ELF-1 (cell line): ENCODE measurements at regions not wholly inside any gene's neighbourhood (a gene's known extent, or its start where the extent isn't known, plus 50 kb on each side); places are given as distances from the start of the nearest gene placed in this dataset.
A peak's percentile ranks its signal among the peaks of the same experiment; 100 is the strongest.

ENCODE experiments used
- DNase-seq: peaks from one replicate; pipeline ENCODE4 v3.0.0-alpha.2; 2016; ENCODE audit warnings: low read depth, low spot score

- no peak for DNase-seq
These were observed 202.1 kb upstream of the MEX3C start for GRCh38 chr18:51399491-51400122.

DNA sequence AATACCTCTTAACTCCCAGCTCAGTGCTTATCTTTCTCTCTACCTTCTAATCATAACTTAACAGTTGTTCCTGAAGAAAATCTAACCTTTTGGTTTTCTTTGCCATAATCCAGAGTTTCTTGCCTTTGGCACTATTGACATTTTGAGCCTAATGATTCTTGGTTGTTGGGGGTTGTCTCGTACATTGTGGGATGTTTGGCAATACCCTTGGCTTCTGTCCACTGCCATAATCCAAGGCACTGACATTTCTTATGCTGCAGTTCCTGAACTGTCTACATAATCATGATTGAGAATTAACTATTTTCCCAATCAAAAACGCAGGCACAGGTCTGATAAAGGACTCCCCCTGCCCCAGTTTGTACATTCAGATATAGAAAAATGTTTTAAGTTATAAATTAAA, 203.2 kb upstream of the MEX3C start:
- no peak for DNase-seq

- no peak for DNase-seq
These were observed 204.4 kb upstream of the MEX3C start for GRCh38 chr18:51401912-51402311.

DNA sequence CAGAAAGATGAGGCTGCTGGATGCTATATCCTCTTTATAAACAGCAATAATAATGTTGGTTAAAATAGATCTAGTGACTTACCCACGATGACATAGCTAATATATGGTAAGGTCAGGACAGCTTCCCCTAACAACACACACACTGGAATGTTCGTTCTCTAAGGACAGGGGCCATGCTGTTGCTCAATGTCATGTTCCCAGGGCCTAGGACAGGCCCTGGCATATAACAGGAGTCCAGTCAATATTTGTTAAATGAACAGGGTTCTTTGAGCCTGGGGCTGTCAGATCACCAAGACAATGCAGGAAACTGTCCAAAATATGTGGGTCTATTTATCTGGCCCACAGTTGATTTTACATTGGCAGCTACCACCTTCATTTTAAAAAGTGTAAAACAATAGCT, 207.1 kb upstream of the MEX3C start:
- DNase-seq = no peak

DNA sequence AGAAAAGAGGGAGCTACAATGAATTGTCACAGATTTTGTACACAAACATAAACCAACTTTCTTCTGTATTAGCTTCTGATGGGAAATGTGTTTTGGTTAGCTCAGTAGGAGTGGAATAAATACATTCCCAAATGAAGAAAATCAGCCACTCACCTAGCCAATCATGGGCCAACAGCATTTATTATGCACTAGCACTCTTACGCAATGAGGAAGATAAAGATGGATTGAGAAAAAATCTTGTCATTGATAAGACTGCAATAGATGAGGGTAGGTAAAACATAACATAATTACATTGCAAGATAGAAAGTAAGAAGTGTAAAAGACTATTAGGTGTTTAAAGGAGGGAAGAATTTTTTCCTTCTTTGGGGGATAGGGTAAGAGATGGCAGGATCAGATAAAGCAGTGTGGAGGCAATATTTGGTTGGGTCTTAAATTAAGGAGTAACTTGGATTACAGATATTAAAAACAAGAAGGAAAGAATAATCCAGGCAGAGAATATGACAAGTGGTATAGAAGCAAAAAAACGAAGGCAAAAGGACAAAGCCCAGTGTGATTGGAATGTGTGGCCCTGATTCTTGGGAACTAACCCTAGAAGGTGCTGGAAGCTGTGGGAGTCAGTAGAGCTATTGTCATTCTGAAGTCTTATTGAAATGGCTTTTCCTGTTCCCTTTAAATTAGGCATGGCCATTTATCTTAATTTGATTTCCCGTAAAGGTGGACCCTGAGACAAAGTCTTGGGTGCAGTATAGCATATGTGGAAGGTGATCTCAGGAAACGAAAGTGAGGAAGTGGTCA, 208.4 kb upstream of the MEX3C start:
- no peak for DNase-seq

DNA sequence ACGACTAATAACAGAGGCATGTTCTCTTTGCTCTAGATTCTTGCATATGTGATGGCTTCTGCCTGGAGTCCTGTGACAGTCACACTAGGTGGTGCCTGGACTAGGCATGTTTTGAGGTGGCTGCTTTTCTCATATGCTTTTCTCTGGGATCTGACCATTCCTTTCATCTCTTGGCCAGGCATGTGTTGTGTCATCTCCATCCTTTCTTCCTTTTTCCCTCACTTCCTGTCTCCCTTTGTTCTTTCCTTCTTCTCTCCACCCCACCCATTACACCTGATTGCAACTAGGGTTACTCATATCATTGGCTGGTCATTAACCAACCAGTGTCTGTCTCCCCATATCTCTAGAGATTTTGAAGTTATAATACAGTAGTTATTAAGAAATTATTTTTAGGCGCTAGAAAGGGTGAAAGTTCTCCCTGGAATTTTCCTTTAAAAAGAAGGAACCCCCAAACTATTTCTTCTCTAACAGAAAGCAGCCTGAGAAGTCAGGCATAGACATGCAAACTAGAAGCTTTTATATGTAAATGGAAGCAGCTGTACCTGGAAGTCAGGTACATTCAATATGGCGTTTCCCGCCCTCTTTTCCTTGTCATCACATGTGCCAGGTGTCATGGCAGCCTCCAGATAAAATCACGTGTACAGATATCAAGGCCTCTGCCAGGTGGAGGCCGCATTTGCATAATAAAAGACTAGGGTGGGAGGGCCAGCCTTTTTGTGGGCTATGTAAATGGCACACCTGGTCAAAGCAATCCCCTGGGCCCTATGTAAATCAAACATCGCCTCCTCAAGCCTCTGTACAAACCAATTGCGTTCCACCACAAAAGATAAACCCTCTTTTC, 220.4 kb upstream of the MEX3C start:
- peak; percentile 82 for DNase-seq

- no peak for DNase-seq
These were observed 228.0 kb upstream of the MEX3C start for GRCh38 chr18:51425475-51425874.

DNA sequence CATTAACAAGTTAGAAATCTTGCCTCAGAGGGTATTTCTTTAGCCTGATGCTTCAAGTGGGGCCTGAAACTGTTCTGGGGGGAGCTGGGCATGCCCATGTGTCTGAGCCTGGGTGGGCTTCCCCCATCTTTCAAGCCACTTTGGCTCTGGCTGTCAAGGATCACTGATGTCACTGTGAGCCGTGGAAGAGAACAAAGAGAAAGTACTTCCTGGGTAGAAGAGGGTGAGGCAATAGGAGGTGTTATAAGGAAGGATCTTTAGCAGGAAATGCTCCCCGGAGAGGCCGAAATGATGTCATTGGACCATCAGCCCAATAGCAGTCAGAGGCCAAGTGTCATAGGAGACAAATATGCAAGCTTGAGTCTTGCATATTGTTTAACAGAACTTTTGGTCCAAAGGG, 228.4 kb upstream of the MEX3C start:
- DNase-seq = no peak

DNA sequence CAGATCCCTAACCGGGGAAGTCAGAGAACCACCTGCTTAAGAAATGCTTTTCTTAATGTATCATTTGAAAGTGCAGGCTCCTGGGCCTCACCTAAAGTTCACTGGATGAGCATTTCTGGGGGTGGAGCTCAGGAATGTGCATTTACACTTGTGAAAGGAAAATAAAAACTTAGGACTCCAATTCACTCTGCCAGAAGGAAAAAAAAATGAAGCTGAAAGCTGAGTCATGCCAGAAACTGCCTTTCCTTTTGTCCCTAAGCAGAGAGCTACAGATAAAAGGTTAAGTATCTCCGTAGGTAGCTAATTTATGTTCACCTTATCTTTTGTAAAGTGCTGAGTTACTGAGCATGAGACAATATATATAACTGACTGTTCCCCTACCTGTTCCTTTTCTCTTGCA, 229.5 kb upstream of the MEX3C start:
- no peak for DNase-seq

GRCh38 chr18:51429644-51430043, 232.2 kb upstream of the MEX3C start:
- no peak for DNase-seq

- DNase-seq = no peak
These were observed 233.1 kb upstream of the MEX3C start for GRCh38 chr18:51430538-51430937.

DNA sequence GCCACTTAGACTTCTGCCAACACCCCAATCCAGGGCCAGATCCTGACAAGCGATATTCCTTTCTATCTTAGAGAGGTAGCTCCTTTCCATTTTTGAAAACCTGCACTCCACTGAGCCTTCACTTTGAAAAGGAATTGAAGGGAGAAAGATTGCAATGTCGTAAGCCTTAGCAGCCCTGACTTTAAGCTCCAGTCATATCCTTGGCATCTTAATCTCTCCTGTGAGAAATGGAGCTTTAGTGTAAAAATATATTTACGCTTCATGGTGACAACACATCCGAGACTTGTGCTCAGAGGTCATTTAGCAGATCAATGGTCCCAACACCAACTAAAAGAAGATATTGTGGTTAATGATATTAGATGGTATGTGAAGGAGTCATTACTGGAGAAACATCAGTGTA, 235.8 kb upstream of the MEX3C start:
- no peak for DNase-seq

DNA sequence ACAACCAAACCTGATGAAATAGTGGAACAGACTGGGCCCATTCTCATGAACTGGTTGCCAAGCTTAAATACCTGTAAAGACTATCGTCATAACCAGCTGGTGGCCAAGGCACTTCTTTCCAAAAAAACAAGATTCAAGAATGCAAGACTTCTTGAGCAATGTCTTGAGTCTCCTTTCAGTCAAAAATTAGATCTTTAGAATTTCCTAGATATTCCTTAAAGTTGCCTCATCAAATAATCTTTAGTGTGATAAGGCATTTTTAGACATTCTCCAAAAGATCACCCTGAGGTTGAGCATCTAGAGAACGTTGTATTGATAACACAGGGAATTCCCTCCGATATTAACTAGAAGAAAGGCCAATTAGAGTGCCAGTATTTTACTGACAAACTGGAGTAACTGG, 236.4 kb upstream of the MEX3C start:
- DNase-seq = no peak

GRCh38 chr18:51437280-51438271, 240.1 kb upstream of the MEX3C start:
- DNase-seq = no peak

DNA sequence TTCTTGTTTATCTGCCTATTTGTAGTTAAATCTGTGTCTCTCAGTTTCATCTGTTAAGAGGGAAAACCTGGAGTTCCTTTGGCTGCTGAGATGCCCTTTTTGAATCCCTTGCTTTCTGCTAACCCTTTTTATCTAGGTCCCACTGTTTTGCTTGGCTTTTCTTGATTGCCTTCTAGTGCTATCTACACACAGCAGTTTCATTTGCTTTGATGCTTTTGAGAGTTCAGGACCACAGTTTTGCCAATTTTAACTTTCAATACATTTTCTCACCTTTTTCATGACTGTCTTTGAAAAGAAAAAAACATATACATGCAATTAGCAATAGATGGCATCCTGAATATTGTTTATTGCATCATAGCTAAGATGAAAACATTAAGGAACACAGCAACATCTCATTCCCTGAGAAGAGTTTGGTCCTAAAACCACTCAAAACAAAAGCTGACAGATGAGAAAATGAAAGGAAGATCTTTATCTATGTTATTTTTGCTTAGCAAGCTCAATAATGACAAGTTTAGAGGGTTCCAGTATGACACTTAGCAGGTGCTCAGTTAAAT, 241.4 kb upstream of the MEX3C start:
- DNase-seq = no peak

GRCh38 chr18:51442012-51442411, 244.5 kb upstream of the MEX3C start:
- no peak for DNase-seq

- no peak for DNase-seq
These were observed 249.2 kb upstream of the MEX3C start for GRCh38 chr18:51446571-51447210.

DNA sequence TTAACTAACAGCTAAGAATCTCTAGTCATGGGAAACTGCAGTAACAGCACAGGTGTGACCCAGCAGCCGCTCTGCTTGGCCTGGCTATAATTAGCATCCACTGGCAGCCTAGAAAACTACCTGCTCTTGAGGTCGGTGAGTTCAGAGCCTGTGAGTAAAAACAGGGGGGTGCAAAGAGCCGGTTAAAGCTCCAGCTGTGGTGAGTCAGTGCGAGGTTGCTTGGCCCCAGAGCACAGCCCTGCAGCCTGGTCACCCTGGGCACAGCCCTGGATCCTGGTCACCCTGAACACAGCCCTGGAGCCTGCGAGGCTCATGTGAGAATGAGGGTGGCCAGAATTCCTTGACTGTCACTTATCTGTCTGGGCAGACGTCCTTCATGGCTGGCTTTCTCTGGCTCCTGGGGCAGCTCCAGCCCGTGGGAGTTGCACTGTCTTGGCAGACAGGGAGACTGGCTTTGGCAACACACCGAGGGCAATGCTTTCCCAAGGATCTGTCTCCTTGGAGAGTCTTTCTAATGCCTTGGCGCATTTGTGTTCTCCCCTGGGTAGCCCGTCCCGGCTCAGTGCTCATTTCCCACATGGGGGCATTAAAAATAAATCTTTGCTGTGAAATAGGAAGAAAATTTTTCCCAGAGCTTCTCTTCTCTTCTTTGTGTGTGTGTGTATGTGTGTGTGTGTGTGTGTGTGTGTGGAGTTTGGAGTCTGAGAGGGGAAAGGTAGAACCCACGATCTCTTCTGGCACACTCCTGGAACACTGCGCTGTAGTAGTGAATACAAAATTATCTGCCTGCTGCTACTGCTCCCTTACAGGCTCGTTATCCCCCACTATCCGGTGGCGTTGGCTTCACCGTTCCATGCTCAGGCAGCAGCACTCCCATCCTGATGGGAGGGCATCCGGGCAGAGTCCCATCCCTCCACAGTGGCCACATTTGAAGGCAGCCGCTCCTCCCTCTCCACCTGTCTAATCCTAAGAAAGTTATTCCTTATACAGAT, 250.2 kb upstream of the MEX3C start:
- DNase-seq = peak; percentile 20

- no peak for DNase-seq
These were observed 251.5 kb upstream of the MEX3C start for GRCh38 chr18:51448949-51449348.
